Psoas muscle (tissue), 7 donors: ENCODE measurements at regions not wholly inside any gene's neighbourhood (a gene's known extent, or its start where the extent isn't known, plus 50 kb on each side); places are given as distances from the start of the nearest gene placed in this dataset.

Source experiments
- ATAC-seq, 4 donors: fragments of 200-7000 bp; cut with Tn5 transposase; one replicate each; pipeline ENCODE4 v1.9.1; 2020; ENCODE audit warnings: moderate library complexity in 3 of 4, mild to moderate bottlenecking in 2 of 4
- DNase-seq, 2 donors: peaks; one replicate each; pipeline ENCODE4 v3.0.0-alpha.2; 2020
- H3K27ac ChIP-seq: fragments of 200-600 bp; one replicate; pipeline ENCODE4 v1.8.0; 2022
- H3K27me3 ChIP-seq, 3 donors: fragments of 200-600 bp in 1 of 3; one replicate each; pipeline versions ENCODE4 v1.6.1 to v1.8.0; 2013 to 2022; ENCODE audit warnings: low read length in 2 of 3, mild to moderate bottlenecking in 2 of 3, moderate library complexity in 1 of 3; ENCODE audit not compliant: insufficient read depth in 3 of 3
- H3K36me3 ChIP-seq, 2 donors: fragments of 200-600 bp in 1 of 2; one replicate each; pipeline versions ENCODE4 v1.6.1 to v1.8.0; 2013 to 2022; ENCODE audit warnings: low read depth in 1 of 2, mild to moderate bottlenecking in 1 of 2, moderate library complexity in 1 of 2; ENCODE audit not compliant: insufficient read depth in 1 of 2
- H3K4me1 ChIP-seq: fragments of 200-600 bp; one replicate; pipeline ENCODE4 v1.8.0; 2022
- H3K4me3 ChIP-seq: fragments of 200-600 bp; one replicate; pipeline ENCODE4 v1.8.0; 2022; ENCODE audit warnings: mild to moderate bottlenecking
- H3K9me3 ChIP-seq: fragments of 200-600 bp; one replicate; pipeline ENCODE4 v1.8.0; 2022
- WGBS, 3 donors: extraction: QIAGEN DNeasy Blood & Tissue Kit; methylation state at CpG; one replicate each; pipeline versions ENCODE4 v1.1.6 to v1.1.7; 2013; 5-methylcytosine and 5-hydroxymethylcytosine counted together
- intact Hi-C, 2 donors: fragments of 100-400 bp; cut with DNase I; formaldehyde crosslinking; loops; one replicate each; pipeline versions ENCODE4 v1.11.0 to v1.14.2; 2022
- TF ChIP-seq, protein P1 (sequence below): fragments of 200-600 bp; IDR thresholded peaks from one replicate; pipeline ENCODE4 v1.8.0; 2022; ENCODE audit warnings: antibody characterized with exemption
- donor health status: healthy with polysubstance abuse.
- donor health status: DM: no; HTN: no; CAD: no; lungs with moderate emphysema.
- donor health status: Bipolar disorder and iron deficiency.
- donor health status: healthy.
- donor health status: DM: yes; HTN: yes; CAD: no.
- donor health status: DM: no; HTN: no; CAD: no.
- donor health status: DM: yes; HTN: yes; CAD: no.

DNA sequence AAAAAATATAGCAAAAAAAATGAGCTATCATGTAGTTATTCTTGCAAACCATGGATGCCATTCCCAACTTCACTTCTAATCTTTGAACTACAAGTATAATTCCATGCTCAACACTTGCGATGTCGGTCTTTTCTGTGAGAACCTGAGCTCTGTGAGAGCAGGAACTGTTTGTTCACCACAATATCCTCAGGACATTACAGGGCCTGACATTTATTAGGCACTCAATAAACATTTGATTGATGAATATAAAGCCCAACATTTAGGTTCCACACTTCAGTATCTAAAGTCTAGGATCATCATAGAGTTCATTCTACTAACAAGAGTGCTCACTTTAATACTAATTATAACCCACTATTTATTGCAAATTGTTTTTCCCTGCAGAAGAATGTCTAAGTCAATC, 211.6 kb upstream of the FAM241A start:
- Histone ChIP-seq H3K4me3 (no peak overlapping the region), H3K27ac (no peak overlapping the region), H3K27me3 (no peaks in the 10 kb centered on the region), H3K4me1 (no peaks in the 10 kb centered on the region), H3K36me3 (no peaks in the 10 kb centered on the region), H3K9me3 (no peaks in the 10 kb centered on the region)
- ATAC-seq (no peak), DNase-seq (no peak)
- TF ChIP-seq, protein P1, sequence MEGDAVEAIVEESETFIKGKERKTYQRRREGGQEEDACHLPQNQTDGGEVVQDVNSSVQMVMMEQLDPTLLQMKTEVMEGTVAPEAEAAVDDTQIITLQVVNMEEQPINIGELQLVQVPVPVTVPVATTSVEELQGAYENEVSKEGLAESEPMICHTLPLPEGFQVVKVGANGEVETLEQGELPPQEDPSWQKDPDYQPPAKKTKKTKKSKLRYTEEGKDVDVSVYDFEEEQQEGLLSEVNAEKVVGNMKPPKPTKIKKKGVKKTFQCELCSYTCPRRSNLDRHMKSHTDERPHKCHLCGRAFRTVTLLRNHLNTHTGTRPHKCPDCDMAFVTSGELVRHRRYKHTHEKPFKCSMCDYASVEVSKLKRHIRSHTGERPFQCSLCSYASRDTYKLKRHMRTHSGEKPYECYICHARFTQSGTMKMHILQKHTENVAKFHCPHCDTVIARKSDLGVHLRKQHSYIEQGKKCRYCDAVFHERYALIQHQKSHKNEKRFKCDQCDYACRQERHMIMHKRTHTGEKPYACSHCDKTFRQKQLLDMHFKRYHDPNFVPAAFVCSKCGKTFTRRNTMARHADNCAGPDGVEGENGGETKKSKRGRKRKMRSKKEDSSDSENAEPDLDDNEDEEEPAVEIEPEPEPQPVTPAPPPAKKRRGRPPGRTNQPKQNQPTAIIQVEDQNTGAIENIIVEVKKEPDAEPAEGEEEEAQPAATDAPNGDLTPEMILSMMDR = no peak
- WGBS, 3 donors = 52 to 66% (median 54%) methylated on average over 2 of the region's 2 CpGs
- intact Hi-C loops = no loop called here

DNA sequence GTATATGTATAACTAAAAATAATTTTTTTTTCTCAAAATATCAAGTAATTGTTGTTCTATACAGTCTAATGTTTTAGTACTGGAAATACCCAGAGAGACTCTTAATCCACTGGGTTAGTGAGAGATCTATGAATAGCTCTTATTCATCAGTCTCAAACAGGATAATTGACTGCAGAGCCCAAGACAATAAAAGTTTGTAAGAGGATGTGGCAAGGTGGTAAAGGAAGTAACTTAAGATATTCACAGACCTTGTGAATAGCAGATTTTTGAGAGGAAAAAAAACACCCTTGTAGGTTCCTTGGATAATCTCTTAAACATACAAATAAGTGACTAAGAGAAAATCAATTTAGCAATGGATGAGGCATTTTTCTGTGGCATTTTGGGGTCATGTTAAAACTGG, 210.9 kb upstream of the FAM241A start:
- H3K4me1 ChIP-seq = no peaks in the 10 kb centered on the region
- TF ChIP-seq, protein P1 = no peak
- DNase-seq = no peak
- no peak overlapping the region for H3K4me3 ChIP-seq
- no peak for ATAC-seq
- H3K36me3 ChIP-seq = no peaks in the 10 kb centered on the region
- H3K9me3 ChIP-seq = no peaks in the 10 kb centered on the region
- H3K27me3 ChIP-seq = no peaks in the 10 kb centered on the region
- intact Hi-C loops = no loop called here
- H3K27ac ChIP-seq = no peak overlapping the region

DNA sequence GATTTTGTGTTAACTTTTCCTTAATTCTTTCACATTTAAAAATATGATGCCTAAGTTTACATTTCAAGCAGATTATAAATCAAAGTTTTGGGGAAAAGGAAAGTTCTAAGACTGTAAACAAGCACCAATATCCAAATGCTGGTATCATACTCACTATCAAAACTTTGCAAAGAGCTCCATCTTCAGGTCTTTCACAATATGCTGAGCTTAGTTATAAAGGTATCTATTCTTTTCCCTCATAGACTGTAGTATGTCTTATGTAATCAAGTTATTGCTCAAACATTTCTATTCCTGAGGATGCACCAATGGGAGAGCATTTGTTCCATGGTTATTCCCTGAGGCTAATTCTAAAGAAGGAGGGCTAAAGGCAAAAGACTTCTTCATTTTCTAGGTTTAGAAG, 207.9 kb upstream of the FAM241A start:
- intact Hi-C loops = no loop called here
- no peak for DNase-seq
- H3K27ac ChIP-seq = no peak overlapping the region
- H3K27me3 ChIP-seq = no peaks in the 10 kb centered on the region
- H3K36me3 ChIP-seq = no peaks in the 10 kb centered on the region
- H3K9me3 ChIP-seq = no peaks in the 10 kb centered on the region
- TF ChIP-seq, protein P1 = no peak
- H3K4me3 ChIP-seq = no peak overlapping the region
- no peak for ATAC-seq
- no peaks in the 10 kb centered on the region for H3K4me1 ChIP-seq

DNA sequence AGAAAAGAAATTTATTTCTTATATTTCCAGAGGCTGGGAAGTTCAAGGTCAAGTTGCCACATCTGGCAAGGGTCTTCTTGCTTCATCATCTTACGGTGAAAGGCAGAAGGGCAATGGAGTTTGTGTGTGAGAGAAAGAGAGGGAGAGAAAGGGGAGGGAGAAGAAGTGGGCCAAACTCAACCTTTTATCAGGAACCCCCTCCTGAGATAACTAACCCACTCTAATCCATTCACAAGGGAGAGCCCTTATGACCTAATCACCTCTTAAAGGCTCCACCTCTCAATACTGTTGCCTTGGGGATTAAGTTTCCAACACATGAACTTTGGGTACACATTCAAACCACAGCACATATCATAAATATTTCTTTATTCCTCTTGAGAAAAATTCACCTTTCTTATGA, 203.3 kb upstream of the FAM241A start:
- WGBS, 3 donors = 75 to 88% (median 77%) methylated on average over 1 of the region's 1 CpG
- Histone ChIP-seq H3K9me3 (no peaks in the 10 kb centered on the region), H3K27ac (no peak overlapping the region), H3K27me3 (no peaks in the 10 kb centered on the region), H3K4me3 (no peak overlapping the region), H3K36me3 (no peaks in the 10 kb centered on the region), H3K4me1 (no peaks in the 10 kb centered on the region)
- ATAC-seq = no peak
- TF ChIP-seq, protein P1 = no peak
- no peak for DNase-seq
- intact Hi-C loops = no loop called here

DNA sequence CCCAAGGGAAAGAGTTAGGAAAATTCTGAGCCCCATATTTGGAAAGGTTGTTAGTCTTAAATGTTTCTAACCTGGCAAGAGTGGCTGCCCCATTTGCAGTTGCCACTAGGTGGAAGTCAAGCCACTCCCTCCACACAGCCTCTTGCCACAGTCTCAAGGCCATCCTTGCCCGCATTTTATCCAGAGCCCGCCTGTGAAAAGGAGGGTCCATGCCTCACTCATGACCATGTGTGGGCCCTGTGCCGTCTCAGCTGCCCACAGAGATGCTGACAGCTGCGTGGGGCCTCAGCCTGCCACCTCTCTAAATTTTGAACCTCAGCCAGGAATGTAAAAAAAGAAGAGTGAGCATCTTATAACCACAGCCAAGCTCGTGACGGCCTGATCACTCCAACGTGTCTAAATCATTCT, 201.5 kb upstream of the FAM241A start:
- TF ChIP-seq, protein P1 = no peak
- ATAC-seq = no peak
- no peak overlapping the region for H3K4me3 ChIP-seq
- 8 to 19% (median 10%) methylated on average over 7 of the region's 7 CpGs for WGBS, 3 donors
- no peak overlapping the region for H3K27ac ChIP-seq
- no peaks in the 10 kb centered on the region for H3K36me3 ChIP-seq
- H3K9me3 ChIP-seq = no peaks in the 10 kb centered on the region
- H3K27me3 ChIP-seq = no peaks in the 10 kb centered on the region
- no peaks in the 10 kb centered on the region for H3K4me1 ChIP-seq
- no peak for DNase-seq
- intact Hi-C loops = no loop called here
